ENCODE measurements at regions not wholly inside any gene's neighbourhood (a gene's known extent, or its start where the extent isn't known, plus 50 kb on each side); places are given as distances from the start of the nearest gene placed in this dataset.

DNA sequence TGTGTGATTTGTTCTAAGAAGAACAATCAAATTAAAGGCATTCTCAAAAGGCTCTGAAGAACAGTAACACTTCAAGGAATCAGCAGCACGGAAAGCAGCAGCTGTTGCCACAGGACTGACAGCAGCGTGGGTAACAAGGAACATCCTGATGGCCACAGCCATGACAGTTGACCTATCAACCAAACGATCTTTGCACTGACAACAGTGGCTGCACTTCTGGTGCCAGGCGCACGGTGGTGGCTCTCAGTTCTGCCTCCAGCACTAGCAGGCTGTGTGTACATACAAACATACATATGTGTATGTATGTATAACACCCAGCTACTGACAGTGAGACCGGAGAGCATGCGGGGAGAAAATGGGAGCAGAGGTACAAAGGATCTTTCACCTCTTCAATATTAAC lies 114.1 kb downstream of the ZFAND4 start:
- TF ChIP-seq POLR2A (IDR thresholded peaks at IDR 0.05): no peak
- TF ChIP-seq, protein P1, sequence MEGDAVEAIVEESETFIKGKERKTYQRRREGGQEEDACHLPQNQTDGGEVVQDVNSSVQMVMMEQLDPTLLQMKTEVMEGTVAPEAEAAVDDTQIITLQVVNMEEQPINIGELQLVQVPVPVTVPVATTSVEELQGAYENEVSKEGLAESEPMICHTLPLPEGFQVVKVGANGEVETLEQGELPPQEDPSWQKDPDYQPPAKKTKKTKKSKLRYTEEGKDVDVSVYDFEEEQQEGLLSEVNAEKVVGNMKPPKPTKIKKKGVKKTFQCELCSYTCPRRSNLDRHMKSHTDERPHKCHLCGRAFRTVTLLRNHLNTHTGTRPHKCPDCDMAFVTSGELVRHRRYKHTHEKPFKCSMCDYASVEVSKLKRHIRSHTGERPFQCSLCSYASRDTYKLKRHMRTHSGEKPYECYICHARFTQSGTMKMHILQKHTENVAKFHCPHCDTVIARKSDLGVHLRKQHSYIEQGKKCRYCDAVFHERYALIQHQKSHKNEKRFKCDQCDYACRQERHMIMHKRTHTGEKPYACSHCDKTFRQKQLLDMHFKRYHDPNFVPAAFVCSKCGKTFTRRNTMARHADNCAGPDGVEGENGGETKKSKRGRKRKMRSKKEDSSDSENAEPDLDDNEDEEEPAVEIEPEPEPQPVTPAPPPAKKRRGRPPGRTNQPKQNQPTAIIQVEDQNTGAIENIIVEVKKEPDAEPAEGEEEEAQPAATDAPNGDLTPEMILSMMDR (IDR thresholded peaks at IDR 0.05): no peak

Measured in ovary (tissue), 3 donors.